OCI-LY7 (cell line): ENCODE measurements at regions not wholly inside any gene's neighbourhood (a gene's known extent, or its start where the extent isn't known, plus 50 kb on each side); places are given as distances from the start of the nearest gene placed in this dataset.

Experiments
- EZH2phosphoT487 ChIP-seq: fragments of 200-600 bp; sonication (generic); IDR thresholded peaks from 2 replicates; pipeline ENCODE4 v1.6.1; 2018; ENCODE audit warnings: low read depth, borderline replicate concordance, mild to moderate bottlenecking, mixed run types, antibody characterized with exemption, low read length, moderate library complexity, mixed read lengths
- TF ChIP-seq, protein P1 (sequence below): fragments of 200-600 bp; sonication (generic); conservative IDR thresholded peaks from 2 replicates; pipeline ENCODE4 v1.5.1; 2014; ENCODE audit warnings: mild to moderate bottlenecking, antibody characterized with exemption, low read length, moderate library complexity, mixed read lengths

DNA sequence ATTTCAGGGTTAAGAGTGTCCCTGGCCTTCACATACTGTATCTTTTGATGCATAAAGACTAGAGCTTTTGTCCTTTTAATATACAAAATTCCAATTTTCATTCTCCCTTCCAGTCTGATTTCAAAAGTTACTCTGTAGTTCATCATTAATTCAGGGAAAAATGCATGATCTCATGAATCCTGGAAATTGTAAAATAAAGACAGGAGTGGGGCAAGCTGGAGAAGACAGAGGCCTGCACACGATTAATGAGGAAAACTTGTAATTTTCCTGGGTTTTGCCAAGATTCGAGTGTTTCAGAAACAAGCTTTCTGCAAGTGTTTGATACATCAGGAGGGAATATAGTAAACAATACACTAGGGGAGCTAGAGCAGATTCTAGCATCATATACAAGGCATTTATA is 947.9 kb downstream of the FAT4 start:
- TF ChIP-seq, protein P1, sequence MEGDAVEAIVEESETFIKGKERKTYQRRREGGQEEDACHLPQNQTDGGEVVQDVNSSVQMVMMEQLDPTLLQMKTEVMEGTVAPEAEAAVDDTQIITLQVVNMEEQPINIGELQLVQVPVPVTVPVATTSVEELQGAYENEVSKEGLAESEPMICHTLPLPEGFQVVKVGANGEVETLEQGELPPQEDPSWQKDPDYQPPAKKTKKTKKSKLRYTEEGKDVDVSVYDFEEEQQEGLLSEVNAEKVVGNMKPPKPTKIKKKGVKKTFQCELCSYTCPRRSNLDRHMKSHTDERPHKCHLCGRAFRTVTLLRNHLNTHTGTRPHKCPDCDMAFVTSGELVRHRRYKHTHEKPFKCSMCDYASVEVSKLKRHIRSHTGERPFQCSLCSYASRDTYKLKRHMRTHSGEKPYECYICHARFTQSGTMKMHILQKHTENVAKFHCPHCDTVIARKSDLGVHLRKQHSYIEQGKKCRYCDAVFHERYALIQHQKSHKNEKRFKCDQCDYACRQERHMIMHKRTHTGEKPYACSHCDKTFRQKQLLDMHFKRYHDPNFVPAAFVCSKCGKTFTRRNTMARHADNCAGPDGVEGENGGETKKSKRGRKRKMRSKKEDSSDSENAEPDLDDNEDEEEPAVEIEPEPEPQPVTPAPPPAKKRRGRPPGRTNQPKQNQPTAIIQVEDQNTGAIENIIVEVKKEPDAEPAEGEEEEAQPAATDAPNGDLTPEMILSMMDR = no peak
- TF ChIP-seq EZH2phosphoT487 = no peak
